Mammary epithelial cell (primary cell): ENCODE measurements at regions not wholly inside any gene's neighbourhood (a gene's known extent, or its start where the extent isn't known, plus 50 kb on each side); places are given as distances from the start of the nearest gene placed in this dataset.

ENCODE experiments used
- EZH2 ChIP-seq: IDR thresholded peaks from 2 replicates; pipeline ENCODE4 v1.6.1; 2012; ENCODE audit warnings: low read length, inconsistent platforms, borderline replicate concordance
- TF ChIP-seq, protein P1 (sequence below), 2 donors: IDR thresholded peaks in 1 of 2; conservative IDR thresholded peaks in 1 of 2; 2 replicates each; pipeline ENCODE4 v1.5.1; 2011 to 2012; ENCODE audit warnings: inconsistent platforms in 2 of 2, low read length in 2 of 2, mild to moderate bottlenecking in 2 of 2, control low read depth in 1 of 2, low read depth in 1 of 2; ENCODE audit not compliant: insufficient read depth in 1 of 2; ENCODE audit errors: extremely low read depth in 1 of 2

GRCh38 chr11:122559734-122560382 is 95.7 kb upstream of the UBASH3B start:
- TF ChIP-seq, protein P1, sequence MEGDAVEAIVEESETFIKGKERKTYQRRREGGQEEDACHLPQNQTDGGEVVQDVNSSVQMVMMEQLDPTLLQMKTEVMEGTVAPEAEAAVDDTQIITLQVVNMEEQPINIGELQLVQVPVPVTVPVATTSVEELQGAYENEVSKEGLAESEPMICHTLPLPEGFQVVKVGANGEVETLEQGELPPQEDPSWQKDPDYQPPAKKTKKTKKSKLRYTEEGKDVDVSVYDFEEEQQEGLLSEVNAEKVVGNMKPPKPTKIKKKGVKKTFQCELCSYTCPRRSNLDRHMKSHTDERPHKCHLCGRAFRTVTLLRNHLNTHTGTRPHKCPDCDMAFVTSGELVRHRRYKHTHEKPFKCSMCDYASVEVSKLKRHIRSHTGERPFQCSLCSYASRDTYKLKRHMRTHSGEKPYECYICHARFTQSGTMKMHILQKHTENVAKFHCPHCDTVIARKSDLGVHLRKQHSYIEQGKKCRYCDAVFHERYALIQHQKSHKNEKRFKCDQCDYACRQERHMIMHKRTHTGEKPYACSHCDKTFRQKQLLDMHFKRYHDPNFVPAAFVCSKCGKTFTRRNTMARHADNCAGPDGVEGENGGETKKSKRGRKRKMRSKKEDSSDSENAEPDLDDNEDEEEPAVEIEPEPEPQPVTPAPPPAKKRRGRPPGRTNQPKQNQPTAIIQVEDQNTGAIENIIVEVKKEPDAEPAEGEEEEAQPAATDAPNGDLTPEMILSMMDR (conservative IDR thresholded peaks at IDR 0.05 in 1 of 2, IDR thresholded peaks at IDR 0.05 in 1 of 2; ENCODE audit: extremely low read depth in 1 of 2, insufficient read depth in 1 of 2, low read depth in 1 of 2, low read length in 2 of 2): no peak
- TF ChIP-seq EZH2: no peak
